ENCODE measurements at regions not wholly inside any gene's neighbourhood (a gene's known extent, or its start where the extent isn't known, plus 50 kb on each side); places are given as distances from the start of the nearest gene placed in this dataset.

GRCh38 chr11:92050305-92050704 is 174.3 kb upstream of the FAT3 start:
- H3K27me3 ChIP-seq (ENCODE audit: control insufficient read depth, insufficient read depth, low read length) = no peaks in the 10 kb centered on the region
- ChIA-PET POLR2A (no interaction called here), CTCF (no interaction called here)
- ATAC-seq = no peak
- in situ Hi-C loops (cut with HindIII; ENCODE audit: low pct_unique_long_range_greater_than_20kb, low sequenced_read_pairs) (no loop called here), intact Hi-C loops (cut with micrococcal nuclease; ENCODE audit: unreplicated experiment) (no loop called here)
- BruUV-seq (replicated peaks) = no TSS peak
- no peaks in the 10 kb centered on the region for H3K4me1 ChIP-seq (ENCODE audit: control insufficient read depth, insufficient read depth, low read length)
- H3K4me3 ChIP-seq (ENCODE audit: low read depth in 2 of 2, low read length in 2 of 2) = no peak overlapping the region
- H3K36me3 ChIP-seq (ENCODE audit: control insufficient read depth, insufficient read depth, low read length) = no peaks in the 10 kb centered on the region
- TF ChIP-seq TCF7L2 (IDR thresholded peaks at IDR 0.05; ENCODE audit: low read depth, low read length) (no peak), REST (IDR thresholded peaks at IDR 0.05; ENCODE audit: insufficient read depth in 1 of 2, low read depth in 2 of 2, low read length in 1 of 2) (no peak), CTCF (IDR thresholded peaks at IDR 0.05) (no peak), POLR2AphosphoS5 (IDR thresholded peaks at IDR 0.05; ENCODE audit: low read depth, low read length) (no peak), SIN3A (IDR thresholded peaks at IDR 0.05; ENCODE audit: borderline replicate concordance, insufficient read depth, low read depth, low read length) (no peak)
- no peak for DNase-seq (ENCODE audit: low read depth, low spot score)
- H3K9me3 ChIP-seq (ENCODE audit: control insufficient read depth, insufficient read depth, low read depth, low read length) = no peaks in the 10 kb centered on the region
- no peak overlapping the region for H3K27ac ChIP-seq (ENCODE audit: low read length)

- Histone ChIP-seq H3K4me1 (ENCODE audit: control insufficient read depth, insufficient read depth, low read length) (no peaks in the 10 kb centered on the region), H3K4me3 (ENCODE audit: low read depth in 2 of 2, low read length in 2 of 2) (no peak overlapping the region), H3K27ac (ENCODE audit: low read length) (no peak overlapping the region), H3K27me3 (ENCODE audit: control insufficient read depth, insufficient read depth, low read length) (no peaks in the 10 kb centered on the region), H3K9me3 (ENCODE audit: control insufficient read depth, insufficient read depth, low read depth, low read length) (no peaks in the 10 kb centered on the region), H3K36me3 (ENCODE audit: control insufficient read depth, insufficient read depth, low read length) (no peaks in the 10 kb centered on the region)
- BruUV-seq (replicated peaks) = no TSS peak
- intact Hi-C loops (cut with micrococcal nuclease; ENCODE audit: unreplicated experiment) (no loop called here), in situ Hi-C loops (cut with HindIII; ENCODE audit: low pct_unique_long_range_greater_than_20kb, low sequenced_read_pairs) (no loop called here)
- TF ChIP-seq REST (IDR thresholded peaks at IDR 0.05; ENCODE audit: insufficient read depth in 1 of 2, low read depth in 2 of 2, low read length in 1 of 2) (no peak), CTCF (IDR thresholded peaks at IDR 0.05) (no peak), SIN3A (IDR thresholded peaks at IDR 0.05; ENCODE audit: borderline replicate concordance, insufficient read depth, low read depth, low read length) (no peak), POLR2AphosphoS5 (IDR thresholded peaks at IDR 0.05; ENCODE audit: low read depth, low read length) (no peak), TCF7L2 (IDR thresholded peaks at IDR 0.05; ENCODE audit: low read depth, low read length) (no peak)
- ATAC-seq (no peak), DNase-seq (ENCODE audit: low read depth, low spot score) (no peak)
- POLR2A ChIA-PET = no interaction called here
- CTCF ChIA-PET = no interaction called here
Observed at GRCh38 chr11:92048415-92048814, 176.2 kb upstream of the FAT3 start.
